NCI-H2171 (cell line): ENCODE measurements at regions not wholly inside any gene's neighbourhood (a gene's known extent, or its start where the extent isn't known, plus 50 kb on each side); places are given as distances from the start of the nearest gene placed in this dataset.

Experiments used
- DNase-seq: peaks from one replicate; lab custom pipeline; 2025; lab: John Stamatoyannopoulos, UW

DNA sequence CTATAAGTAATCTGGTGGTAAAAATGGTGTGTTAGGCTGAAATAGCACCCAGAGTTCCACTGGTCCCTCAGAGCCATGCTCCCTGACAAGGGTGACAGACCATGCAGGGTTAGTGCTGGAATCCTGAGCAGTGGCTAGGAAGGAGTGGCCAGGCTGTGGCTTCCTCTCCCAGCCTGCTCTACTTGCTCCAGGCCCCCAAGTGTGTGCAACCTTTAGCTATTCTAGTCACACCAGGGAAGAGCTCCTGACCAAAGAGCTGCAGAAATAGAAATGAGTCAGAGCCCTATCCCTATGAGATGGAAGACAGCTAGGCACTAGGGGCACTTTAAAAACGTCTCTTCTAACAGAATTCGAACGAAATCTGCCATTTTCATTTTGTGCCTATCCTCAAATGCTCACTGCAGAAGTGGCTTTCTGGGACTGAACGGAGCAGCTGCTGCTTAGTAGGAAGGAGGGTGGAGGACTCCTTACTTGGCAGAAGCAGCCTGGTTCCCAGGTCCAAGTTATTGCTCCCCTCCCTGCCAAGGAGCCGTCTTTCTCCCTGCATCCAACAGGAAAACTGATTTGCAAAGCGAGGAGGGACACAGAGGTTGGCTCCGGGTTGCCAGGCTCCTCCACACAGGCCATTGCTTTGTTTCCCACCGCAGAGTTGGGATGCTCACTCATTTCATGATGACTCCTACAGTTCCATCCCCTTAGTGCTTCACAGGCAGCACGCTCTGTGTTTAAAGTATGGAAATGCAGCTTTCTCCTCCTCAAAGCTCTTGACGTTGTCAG is 754.5 kb downstream of the C6orf118 start:
- DNase-seq: no peak

DNA sequence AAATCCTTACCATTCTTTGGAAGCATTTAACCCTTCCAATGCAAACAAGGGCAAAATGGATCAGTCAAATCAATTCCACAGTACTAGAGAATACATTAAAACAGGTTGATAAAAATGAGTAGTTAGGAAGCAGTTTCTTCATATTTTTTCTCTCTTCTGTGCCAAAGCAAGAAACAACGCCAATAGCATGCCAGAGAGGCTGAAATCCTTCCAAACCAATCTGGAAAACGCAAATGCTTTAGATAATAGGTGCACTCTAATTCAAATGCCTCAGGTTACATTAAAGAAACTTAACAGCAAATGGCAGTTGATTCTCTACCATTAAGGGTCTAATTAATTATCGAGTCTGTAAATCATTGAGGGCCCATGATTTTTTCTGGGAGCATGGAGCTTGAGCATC is 755.2 kb downstream of the C6orf118 start:
- no peak for DNase-seq

DNA sequence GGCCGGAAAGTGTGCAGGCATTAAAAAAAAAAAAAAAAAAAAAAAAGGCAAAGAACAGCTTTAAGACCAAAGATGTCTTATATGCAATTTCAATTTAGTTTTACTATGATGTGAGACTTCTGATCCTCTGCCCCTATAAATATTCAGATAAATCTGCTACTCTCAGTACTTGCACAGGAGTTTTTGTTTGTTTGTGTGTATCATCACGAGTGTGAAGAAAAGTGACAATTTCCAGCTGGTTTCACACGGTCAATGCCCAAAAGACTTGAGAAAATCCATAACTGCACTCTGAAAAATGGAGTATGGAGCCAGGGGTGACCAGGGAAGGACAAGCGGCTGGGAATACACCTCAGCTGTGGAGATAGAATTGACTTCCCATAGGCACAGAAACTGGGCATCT is 757.7 kb downstream of the C6orf118 start:
- DNase-seq: no peak

DNA sequence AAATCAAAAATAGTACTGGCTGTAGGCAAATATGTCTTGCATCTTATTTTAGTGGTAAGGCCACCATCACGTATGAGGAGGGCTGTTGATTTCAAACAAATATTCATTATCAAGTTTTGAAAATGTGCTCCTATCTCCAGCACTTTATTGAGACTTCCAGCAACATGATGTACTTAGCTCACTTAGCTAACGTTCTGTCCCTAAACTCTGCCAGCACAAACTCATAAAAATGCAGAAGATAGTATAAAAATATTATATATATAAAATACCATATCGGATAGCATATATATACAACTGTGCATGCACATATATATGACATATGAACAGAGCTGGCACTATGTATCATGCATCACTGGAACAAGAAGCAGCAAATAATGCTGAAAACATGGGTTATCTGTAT is 762.3 kb downstream of the C6orf118 start:
- no peak for DNase-seq

DNA sequence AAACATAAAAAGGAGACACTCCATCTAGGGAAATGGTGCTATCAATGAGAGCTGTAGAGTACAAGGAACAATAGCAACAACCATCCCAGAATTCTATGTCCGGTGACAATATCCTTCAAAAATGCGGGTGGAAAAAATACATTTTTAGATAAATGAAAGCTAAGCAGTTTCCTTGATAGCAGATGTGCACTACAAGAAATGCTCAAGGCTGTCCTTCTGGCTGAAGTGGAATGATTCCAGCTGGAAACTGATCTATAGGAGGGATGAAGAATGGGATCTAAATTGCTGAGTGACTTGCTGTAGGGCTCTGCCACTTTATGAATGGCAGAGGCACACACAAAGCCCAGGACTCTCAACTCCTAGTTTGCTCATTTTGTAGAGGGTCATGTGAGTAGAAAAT is 763.1 kb downstream of the C6orf118 start:
- DNase-seq: no peak

DNA sequence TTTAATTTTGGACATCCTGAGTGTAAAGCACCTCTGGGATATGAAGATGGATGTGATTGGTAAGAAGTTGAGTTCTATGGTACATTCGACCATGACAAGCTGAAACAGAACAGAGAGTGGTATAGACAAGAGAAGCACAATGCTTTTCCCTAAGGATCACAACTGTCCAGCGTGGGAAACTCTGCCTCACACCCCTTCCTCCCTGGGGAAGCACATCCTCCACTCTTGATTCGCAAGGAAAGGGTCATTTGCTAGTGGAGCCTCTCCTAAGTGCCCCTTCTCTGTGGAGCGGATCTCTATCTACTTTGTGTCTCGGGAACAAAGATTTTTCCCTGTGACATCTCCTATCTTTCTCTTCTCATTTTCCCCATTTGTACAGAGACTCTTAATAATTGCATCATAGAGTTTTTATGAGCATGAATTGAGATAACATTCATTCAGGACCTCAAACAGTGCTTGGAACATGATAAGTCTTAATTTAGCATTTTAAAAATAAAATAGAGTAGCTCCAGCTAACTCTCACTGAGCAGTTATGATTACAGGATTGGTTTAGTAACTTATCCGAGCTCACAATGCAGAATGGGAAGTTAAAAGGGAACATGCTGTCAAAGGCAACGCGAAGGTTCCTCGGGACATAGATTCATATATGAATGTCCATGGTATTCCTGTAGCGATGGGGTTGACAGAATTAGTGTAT is 775.2 kb downstream of the C6orf118 start:
- DNase-seq: no peak

DNA sequence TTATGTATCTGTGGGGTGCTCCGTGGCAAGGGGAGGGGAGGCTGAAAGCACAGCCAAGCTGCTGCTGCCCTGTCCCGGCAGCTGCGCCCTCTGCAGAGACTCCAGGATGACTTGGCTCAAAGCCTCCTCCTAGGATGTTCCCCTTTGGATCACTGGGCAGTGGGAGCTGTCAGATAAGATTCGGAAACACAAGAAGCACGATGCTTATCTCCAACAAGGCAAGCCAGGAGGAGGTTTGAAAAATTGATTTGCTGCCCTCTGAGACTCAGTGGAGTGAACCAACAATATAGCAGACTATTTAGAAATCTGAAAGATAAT is 776.4 kb downstream of the C6orf118 start:
- DNase-seq: no peak

DNA sequence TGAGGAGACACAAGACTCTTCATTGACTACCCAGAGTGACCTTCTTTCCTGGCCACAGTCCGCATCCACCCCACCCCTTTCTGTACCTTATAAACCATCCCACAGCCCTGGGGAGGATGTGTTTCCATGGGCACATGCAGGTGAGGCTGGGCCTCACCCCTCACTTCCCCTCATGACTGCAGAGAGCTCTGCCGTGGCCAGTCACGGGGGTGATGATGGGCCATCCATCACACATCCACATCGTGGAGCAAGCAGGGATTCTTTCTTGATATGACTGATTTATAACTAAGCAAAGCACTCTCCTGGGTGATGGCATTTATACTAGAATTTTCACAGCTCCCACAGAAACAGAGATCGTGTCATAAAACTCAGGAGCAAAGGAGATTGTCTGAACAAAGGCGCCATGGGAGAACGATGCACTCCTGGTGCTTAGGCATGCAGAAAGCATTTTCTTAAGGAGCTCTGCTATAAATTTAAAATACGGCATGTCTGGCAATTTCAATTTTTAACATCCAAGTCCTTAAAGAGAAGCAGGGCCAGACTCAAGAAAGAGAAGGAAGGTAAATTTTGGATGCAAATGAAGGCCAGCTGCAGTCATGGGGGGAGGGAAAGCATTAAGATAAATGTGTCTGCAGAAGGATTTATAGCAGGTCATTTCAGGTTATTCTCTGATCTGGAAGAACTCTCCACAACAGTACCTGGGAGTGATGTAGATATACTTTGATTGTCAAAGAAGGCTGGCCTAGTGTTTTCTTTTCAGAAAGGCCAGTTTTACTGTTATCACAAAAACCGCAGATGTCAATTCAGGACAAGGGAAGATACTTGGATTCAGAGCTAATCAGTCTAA is 777.0 kb downstream of the C6orf118 start:
- DNase-seq: no peak

DNA sequence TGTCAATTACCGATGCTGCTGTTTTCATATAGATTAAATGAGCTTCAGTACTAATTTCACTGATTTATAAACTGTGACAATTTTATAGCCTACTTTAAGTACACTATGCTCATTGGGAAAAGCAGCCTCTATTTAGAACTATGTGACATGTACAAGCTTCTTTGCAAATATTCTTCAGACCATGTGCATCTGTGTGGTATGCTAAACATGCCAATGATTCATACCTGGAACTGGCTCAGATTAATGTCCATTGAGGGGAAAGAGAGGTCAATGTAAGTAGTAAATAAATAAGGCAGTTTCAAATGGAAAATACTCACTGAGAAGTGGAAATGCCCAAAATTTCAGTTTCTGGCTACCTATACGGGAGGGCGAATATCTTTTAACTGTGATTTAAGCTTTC is 777.7 kb downstream of the C6orf118 start:
- no peak for DNase-seq

DNA sequence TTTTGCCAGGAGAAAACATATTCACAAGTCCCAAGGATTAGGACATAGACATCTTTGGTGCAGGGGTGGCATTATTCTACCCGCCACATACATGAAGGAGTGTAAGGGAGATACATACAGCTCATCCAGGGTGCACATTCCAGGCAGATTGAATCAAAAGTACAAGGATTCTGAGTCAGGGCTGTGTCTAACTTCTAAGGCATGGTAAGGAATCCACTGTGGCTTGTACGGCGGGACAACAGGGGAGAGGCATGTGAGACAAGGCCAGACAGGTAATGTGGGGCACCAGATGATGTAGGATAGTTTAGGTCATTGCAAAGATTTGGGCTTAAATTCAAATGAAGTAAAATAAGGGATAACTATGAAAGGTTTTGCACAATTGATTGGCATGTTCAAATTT is 780.9 kb downstream of the C6orf118 start:
- DNase-seq: no peak

DNA sequence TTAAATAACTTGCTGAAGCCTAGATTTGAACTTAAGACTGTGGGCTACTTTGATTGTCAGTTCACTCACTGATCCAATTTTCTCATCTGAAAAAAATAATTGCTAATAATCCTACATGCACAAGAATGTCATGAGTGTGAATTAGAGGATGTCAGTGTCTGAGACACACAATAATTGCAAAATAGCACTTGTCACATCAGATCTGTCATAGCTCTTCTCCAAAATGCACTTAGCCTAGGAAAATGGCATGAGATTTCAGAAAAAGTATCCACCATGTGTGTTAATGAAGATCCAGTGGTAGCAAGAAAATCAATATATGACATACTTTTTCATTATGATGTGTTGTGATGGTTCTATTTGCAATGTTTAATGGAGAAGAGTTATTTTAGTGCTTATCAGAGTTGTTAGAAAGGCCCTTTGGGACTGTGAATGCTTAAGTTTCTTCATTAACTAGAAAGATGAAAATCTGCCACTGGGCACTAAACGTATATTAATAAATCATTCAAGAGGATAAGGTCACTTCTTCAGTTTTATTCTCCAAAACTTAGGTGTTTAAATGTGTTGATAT is 786.2 kb downstream of the C6orf118 start:
- no peak for DNase-seq

DNA sequence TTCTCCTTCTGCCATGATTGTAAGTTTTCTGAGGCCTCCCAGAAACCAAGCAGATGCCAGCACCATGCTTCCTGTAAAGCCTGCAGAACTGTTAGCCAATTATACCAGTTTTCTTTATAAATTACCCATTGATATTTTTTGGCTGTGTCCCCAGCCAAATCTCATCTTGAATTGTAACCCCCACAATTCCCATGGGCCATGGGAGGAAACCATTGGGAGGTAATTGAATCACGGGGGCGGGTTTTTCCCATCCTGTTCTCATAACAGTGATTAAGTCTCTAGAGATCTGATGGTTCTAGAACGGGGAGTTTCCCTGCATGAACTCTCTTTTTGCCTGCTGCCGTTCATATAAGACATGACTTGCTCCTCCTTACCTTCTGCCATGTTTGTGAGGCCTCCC is 788.5 kb downstream of the C6orf118 start:
- no peak for DNase-seq

DNA sequence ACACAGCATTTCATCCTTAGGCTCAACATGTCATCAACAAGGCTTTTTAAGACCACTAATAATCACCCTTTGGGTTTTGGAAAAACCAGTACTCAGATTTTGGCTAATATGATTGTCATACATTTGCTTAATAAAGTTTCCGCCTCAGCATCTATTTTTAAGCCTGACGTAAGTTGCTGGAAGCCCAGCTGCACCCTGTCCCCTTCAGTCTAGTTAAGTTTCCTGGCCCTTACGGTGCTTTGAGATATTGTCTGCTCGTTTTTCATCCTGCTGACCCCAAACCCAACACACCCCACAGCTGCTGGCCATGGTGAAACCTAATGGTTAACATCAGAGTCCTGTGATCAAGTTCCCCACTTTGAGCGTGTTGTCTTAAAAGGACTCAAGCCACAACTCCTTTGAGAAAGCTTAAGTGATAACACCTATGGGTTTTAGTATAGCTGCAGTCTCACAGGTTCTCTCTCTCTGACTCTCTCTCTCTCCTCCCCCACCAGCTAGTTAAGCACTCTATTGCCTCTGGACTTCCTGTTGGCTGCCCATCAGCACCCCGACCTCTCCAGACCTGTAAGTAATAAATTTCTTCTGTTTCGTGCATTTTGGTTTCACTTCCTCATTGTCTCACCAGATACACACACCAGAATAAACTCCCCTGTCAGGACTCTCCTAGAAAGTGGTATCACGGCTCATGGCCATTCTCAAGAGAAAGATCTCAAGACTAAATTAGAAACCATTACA is 802.0 kb downstream of the C6orf118 start:
- no peak for DNase-seq

DNA sequence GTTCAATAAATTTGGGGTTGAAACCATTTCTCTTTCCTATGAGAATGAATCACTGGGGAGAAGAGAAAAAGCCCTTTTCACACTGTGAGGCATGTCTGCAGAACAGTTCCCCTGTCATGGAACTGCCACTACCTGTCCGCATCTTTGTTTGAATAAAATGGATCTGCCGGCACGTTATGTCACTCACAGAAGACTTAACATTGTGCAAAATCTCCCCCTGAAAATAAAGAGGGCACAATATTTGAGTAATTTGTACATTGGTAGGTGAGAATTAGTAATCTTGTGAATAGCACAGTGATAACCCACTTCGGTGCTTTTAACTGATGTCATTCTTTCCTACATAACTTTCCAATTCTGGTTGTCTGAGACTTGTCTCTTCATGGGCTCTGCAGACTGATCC is 804.0 kb downstream of the C6orf118 start:
- DNase-seq: no peak

DNA sequence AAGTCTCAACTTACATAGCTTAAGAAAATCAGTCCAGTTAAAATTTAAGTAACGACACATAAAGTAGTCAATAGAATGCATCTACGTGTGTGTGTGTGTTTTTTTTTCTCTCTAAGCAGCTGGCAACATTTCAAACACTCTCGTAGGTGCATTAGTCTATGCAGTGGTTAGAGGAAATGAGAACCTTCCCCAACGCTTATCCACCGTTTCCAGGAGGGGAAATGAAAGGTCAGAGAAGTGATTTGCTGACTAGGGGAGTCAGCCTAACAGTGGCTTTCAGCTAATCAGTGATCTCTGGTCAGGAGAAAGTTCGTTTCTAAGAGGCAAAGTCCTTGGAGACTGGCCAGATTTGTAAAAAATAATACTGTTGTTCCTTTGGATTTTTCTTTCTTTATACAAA is 806.6 kb downstream of the C6orf118 start:
- DNase-seq: no peak

DNA sequence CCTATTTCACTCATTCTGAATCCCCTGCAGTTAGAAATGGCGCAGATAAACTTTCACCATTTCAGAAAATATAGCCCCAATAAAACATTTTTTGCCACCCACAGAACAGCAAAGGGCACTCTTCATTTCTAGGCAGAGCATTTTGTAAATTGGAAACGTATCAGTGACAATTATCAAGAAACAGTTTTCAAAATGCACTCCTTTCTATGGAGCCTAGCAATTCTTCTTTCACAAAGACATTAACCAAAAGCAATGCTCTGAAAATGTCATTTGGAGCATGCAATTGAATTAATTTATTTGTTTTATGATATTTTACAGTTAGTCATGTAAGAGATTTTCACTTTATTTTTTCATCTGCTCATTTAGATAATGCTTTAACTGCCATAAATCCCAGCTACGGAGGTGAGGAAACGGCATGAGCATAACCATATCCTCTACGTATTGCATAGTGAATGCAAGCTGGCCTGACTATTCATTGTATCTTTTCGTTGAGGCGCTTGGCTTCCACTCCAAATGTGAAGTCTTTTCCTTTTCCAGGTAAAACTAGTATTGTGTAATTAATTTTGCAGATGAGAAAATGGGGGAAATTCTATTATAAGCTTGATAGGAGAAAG is 813.4 kb downstream of the C6orf118 start:
- DNase-seq: no peak

DNA sequence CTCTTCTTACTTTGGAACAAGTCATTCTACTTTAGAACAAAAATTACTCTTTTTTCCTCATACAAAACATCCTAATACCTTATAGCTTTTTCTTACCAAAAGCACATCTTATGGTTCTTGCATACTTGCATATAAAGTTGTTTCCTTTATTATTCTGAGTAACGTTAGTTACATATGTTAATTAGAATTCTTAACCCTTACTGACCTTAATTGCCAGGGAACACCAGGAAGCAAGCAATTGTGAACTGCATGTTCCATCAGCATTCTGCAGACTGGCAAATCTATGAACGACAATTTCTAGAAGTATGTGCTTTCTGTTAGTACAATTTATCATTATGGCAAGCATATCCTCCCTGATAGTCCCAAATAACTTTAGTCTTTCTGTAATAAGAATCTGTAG is 831.0 kb downstream of the C6orf118 start:
- no peak for DNase-seq

DNA sequence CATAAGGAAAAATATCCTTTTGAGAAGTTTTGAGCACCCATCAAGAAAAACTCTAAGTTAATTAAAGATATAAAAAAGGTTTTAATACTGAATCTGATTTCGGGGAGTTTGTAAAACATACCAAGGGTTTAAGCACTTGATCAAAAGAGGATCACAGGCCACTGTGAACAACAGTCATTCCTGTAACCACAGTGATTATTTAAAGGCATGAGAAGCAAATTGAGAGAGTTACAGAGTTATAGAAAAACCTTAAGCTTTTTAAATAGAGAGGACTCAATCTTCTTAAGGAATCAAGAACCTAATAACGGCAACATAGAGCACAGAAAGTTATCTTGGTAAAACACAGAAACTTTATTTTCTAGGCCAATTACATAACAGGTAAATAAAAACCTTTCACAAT is 831.6 kb downstream of the C6orf118 start:
- DNase-seq: no peak

DNA sequence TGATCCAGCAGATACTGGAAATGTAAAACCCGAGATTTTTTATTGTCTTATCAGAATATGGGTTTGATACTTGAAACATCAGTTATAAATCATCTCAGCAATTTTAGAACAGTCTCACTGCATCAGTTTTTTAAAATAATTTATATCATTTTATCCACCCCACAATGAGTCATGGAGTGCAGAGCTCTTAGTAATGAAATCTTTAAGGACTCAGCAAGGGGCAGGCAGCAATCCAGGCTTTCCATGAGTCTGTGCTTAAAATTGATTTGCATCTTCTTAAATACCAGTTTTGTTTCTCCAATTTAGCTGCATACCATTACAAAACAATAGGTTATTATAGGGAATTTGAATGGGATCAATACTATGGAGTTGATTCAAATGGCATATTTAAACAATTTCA is 832.3 kb downstream of the C6orf118 start:
- no peak for DNase-seq

DNA sequence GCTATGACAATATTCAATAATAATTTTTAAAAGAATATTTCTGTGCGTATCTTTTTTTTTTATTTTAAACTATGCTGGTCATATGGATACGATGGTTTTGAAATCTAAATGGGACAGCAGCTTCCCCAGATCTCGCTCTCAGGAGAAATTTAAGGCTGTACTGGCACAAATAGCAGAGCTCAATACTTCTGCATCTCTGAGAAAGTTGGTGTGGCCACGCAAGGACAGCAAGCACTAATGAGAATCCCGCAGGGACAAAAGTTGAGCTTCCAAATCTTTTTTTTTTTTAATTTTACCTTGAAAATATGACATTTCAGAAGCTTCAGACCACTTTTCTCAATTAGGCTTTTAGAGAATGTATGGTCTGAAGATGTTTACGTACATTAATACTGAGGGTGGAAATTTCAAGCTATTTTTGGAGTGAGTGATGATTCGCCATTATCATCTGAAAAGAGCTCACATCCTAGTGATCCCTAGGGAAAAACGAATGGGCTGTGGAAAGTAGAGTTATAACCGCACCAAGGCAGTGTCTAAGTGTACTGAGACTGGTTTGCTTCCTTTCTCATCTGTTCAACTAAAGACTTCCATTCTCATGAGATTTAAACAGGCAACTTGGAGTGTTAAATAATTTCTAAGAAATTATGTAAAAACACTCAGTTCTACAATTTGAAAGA is 840.0 kb downstream of the C6orf118 start:
- DNase-seq: no peak

DNA sequence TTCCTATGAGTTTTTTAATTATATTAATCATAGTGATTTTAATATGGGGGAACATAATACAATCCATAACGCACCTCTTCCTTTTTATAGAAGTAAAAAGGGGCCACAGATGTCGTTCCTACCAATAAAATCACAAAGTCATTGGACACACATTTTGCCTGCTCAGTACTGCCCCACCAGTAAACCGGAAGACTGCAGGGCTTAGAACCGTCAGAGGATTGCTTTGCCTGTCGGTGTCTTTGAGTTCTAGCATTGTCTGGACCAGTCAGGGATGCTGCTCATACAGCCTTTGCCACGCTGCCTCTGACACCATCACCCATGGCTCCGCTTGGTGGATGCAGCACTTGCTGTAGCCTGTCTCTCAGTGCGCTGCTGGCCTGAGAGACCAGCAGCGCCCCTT is 853.6 kb downstream of the C6orf118 start:
- DNase-seq: no peak
